ENCODE measurements at regions not wholly inside any gene's neighbourhood (a gene's known extent, or its start where the extent isn't known, plus 50 kb on each side); places are given as distances from the start of the nearest gene placed in this dataset.
"Not testable (repeated sequence)": the region's sequence is repeated elsewhere in the genome, so short reads cannot be mapped to it uniquely, and the experiment has no call there.

GRCh38 chr2:188028739-188029138 is 262.9 kb upstream of the GULP1 start:
- Histone ChIP-seq H3K27ac (ENCODE audit: low read depth, low read length) (no peak overlapping the region), H3K9me2 (replicated peaks; ENCODE audit: insufficient read depth, low read length) (no peaks in the 10 kb centered on the region), H3K79me2 (ENCODE audit: insufficient read depth, low read length) (no peaks in the 10 kb centered on the region), H2AFZ (ENCODE audit: low read depth, low read length, severe bottlenecking) (no peak overlapping the region), H4K20me1 (ENCODE audit: low read depth, low read length) (no peaks in the 10 kb centered on the region; the same call in 1 of the 2 replicates), H3F3A (ENCODE audit: insufficient read depth) (no peaks in the 10 kb centered on the region), H3K9ac (ENCODE audit: low read length) (no peak overlapping the region), H3K36me3 (ENCODE audit: low read length) (no peaks in the 10 kb centered on the region), H3K9me3 (ENCODE audit: insufficient read depth, low read length) (no peaks in the 10 kb centered on the region), H3K4me3 (ENCODE audit: insufficient read depth, low read length, poor library complexity, severe bottlenecking) (no peak overlapping the region), H3K27me3 (ENCODE audit: low read length) (no peaks in the 10 kb centered on the region), H3K4me2 (ENCODE audit: low read depth, low read length, poor library complexity, severe bottlenecking) (no peak overlapping the region)
- TF ChIP-seq EZH2phosphoT487 (conservative IDR thresholded peaks at IDR 0.05; ENCODE audit: low read length) (no peak), CTCF (IDR thresholded peaks at IDR 0.05; ENCODE audit: insufficient read depth, low read length, poor library complexity, severe bottlenecking) (no peak)

GRCh38 chr2:188032306-188032705 is 259.4 kb upstream of the GULP1 start:
- H3K9me3 ChIP-seq (ENCODE audit: insufficient read depth, low read length), result no peaks in the 10 kb centered on the region
- H2AFZ ChIP-seq (ENCODE audit: low read depth, low read length, severe bottlenecking), result no peak overlapping the region
- H3K36me3 ChIP-seq (ENCODE audit: low read length), result no peaks in the 10 kb centered on the region
- H3F3A ChIP-seq (ENCODE audit: insufficient read depth), result no peaks in the 10 kb centered on the region
- H3K4me3 ChIP-seq (ENCODE audit: insufficient read depth, low read length, poor library complexity, severe bottlenecking), result no peak overlapping the region
- no peaks in the 10 kb centered on the region for H3K27me3 ChIP-seq (ENCODE audit: low read length)
- no peaks in the 10 kb centered on the region for H3K9me2 ChIP-seq (replicated peaks; ENCODE audit: insufficient read depth, low read length)
- no peak overlapping the region for H3K4me2 ChIP-seq (ENCODE audit: low read depth, low read length, poor library complexity, severe bottlenecking)
- H4K20me1 ChIP-seq (ENCODE audit: low read depth, low read length), result no peaks in the 10 kb centered on the region
- no peaks in the 10 kb centered on the region for H3K79me2 ChIP-seq (ENCODE audit: insufficient read depth, low read length)
- H3K9ac ChIP-seq (ENCODE audit: low read length), result no peak overlapping the region
- TF ChIP-seq CTCF (IDR thresholded peaks at IDR 0.05; ENCODE audit: insufficient read depth, low read length, poor library complexity, severe bottlenecking) (no peak), EZH2phosphoT487 (conservative IDR thresholded peaks at IDR 0.05; ENCODE audit: low read length) (no peak)
- no peak overlapping the region for H3K27ac ChIP-seq (ENCODE audit: low read depth, low read length)

GRCh38 chr2:188032786-188033185 is 258.9 kb upstream of the GULP1 start:
- H3K79me2 ChIP-seq (ENCODE audit: insufficient read depth, low read length), result no peaks in the 10 kb centered on the region
- no peak overlapping the region for H2AFZ ChIP-seq (ENCODE audit: low read depth, low read length, severe bottlenecking)
- H3K27ac ChIP-seq (ENCODE audit: low read depth, low read length), result no peak overlapping the region
- no peaks in the 10 kb centered on the region for H3F3A ChIP-seq (ENCODE audit: insufficient read depth)
- TF ChIP-seq EZH2phosphoT487 (conservative IDR thresholded peaks at IDR 0.05; ENCODE audit: low read length), result no peak
- TF ChIP-seq CTCF (IDR thresholded peaks at IDR 0.05; ENCODE audit: insufficient read depth, low read length, poor library complexity, severe bottlenecking), result no peak
- no peak overlapping the region for H3K9ac ChIP-seq (ENCODE audit: low read length)
- no peaks in the 10 kb centered on the region for H3K36me3 ChIP-seq (ENCODE audit: low read length)
- no peaks in the 10 kb centered on the region for H4K20me1 ChIP-seq (ENCODE audit: low read depth, low read length)
- no peak overlapping the region for H3K4me3 ChIP-seq (ENCODE audit: insufficient read depth, low read length, poor library complexity, severe bottlenecking)
- no peaks in the 10 kb centered on the region for H3K27me3 ChIP-seq (ENCODE audit: low read length)
- no peaks in the 10 kb centered on the region for H3K9me2 ChIP-seq (replicated peaks; ENCODE audit: insufficient read depth, low read length)
- H3K4me2 ChIP-seq (ENCODE audit: low read depth, low read length, poor library complexity, severe bottlenecking), result no peak overlapping the region
- no peaks in the 10 kb centered on the region for H3K9me3 ChIP-seq (ENCODE audit: insufficient read depth, low read length)

GRCh38 chr2:188033240-188033639 is 258.4 kb upstream of the GULP1 start:
- H3K36me3 ChIP-seq (ENCODE audit: low read length); H3K9me3 ChIP-seq (ENCODE audit: insufficient read depth, low read length); H3K79me2 ChIP-seq (ENCODE audit: insufficient read depth, low read length); H3K27ac ChIP-seq (ENCODE audit: low read depth, low read length); H3F3A ChIP-seq (ENCODE audit: insufficient read depth); H3K4me3 ChIP-seq (ENCODE audit: insufficient read depth, low read length, poor library complexity, severe bottlenecking); H3K9ac ChIP-seq (ENCODE audit: low read length); H2AFZ ChIP-seq (ENCODE audit: low read depth, low read length, severe bottlenecking); H3K4me2 ChIP-seq (ENCODE audit: low read depth, low read length, poor library complexity, severe bottlenecking); H4K20me1 ChIP-seq (ENCODE audit: low read depth, low read length); H3K27me3 ChIP-seq (ENCODE audit: low read length); H3K9me2 ChIP-seq (replicated peaks; ENCODE audit: insufficient read depth, low read length): not testable (repeated sequence)

GRCh38 chr2:188034102-188034501 is 257.6 kb upstream of the GULP1 start:
- not testable (repeated sequence) for H3K4me3 ChIP-seq (ENCODE audit: insufficient read depth, low read length, poor library complexity, severe bottlenecking)

GRCh38 chr2:188035377-188035776 is 256.3 kb upstream of the GULP1 start:
- not testable (repeated sequence) for H4K20me1 ChIP-seq (ENCODE audit: low read depth, low read length); H3K9ac ChIP-seq (ENCODE audit: low read length); H3K79me2 ChIP-seq (ENCODE audit: insufficient read depth, low read length); H3K4me3 ChIP-seq (ENCODE audit: insufficient read depth, low read length, poor library complexity, severe bottlenecking); H3K4me2 ChIP-seq (ENCODE audit: low read depth, low read length, poor library complexity, severe bottlenecking); H3K9me3 ChIP-seq (ENCODE audit: insufficient read depth, low read length); H2AFZ ChIP-seq (ENCODE audit: low read depth, low read length, severe bottlenecking); H3K36me3 ChIP-seq (ENCODE audit: low read length); H3K27me3 ChIP-seq (ENCODE audit: low read length); H3K9me2 ChIP-seq (replicated peaks; ENCODE audit: insufficient read depth, low read length); H3F3A ChIP-seq (ENCODE audit: insufficient read depth); H3K27ac ChIP-seq (ENCODE audit: low read depth, low read length)

More at GRCh38 chr2:188034102-188034501, 257.6 kb upstream of the GULP1 start:
- H3K9me3 ChIP-seq (ENCODE audit: insufficient read depth, low read length); H3K27me3 ChIP-seq (ENCODE audit: low read length); H3K36me3 ChIP-seq (ENCODE audit: low read length); H4K20me1 ChIP-seq (ENCODE audit: low read depth, low read length); H3K4me2 ChIP-seq (ENCODE audit: low read depth, low read length, poor library complexity, severe bottlenecking); H3K79me2 ChIP-seq (ENCODE audit: insufficient read depth, low read length); H3K9me2 ChIP-seq (replicated peaks; ENCODE audit: insufficient read depth, low read length); H3F3A ChIP-seq (ENCODE audit: insufficient read depth); H3K9ac ChIP-seq (ENCODE audit: low read length); H3K27ac ChIP-seq (ENCODE audit: low read depth, low read length); H2AFZ ChIP-seq (ENCODE audit: low read depth, low read length, severe bottlenecking): not testable (repeated sequence)
